NCI-H2196 (cell line): ENCODE measurements at regions not wholly inside any gene's neighbourhood (a gene's known extent, or its start where the extent isn't known, plus 50 kb on each side); places are given as distances from the start of the nearest gene placed in this dataset.
"Not testable (repeated sequence)": the region's sequence is repeated elsewhere in the genome, so short reads cannot be mapped to it uniquely, and the experiment has no call there.

Experiments used
- DNase-seq: peaks from one replicate; lab custom pipeline; 2025; ENCODE audit not compliant: unreplicated experiment; lab: John Stamatoyannopoulos, UW

DNA sequence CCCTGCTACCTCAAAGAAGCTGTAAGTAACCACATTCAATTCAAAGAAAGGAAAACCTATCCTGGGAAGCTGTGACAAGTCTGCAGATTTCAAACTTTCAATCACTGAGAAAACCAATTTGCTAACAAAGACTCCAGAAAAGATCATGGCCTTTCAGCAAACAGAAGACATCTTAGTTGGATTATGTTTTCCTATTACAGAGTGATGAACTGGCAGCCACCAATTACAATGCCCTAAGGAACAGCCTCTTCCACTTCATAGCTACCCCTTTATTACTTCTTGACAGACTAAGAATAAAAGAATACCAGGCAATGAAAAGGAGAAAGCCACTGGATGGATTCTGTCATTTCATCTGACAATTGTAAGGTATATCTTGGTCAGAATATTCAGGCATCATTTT, 128.2 kb upstream of the RASEF start:
- no peak for DNase-seq

DNA sequence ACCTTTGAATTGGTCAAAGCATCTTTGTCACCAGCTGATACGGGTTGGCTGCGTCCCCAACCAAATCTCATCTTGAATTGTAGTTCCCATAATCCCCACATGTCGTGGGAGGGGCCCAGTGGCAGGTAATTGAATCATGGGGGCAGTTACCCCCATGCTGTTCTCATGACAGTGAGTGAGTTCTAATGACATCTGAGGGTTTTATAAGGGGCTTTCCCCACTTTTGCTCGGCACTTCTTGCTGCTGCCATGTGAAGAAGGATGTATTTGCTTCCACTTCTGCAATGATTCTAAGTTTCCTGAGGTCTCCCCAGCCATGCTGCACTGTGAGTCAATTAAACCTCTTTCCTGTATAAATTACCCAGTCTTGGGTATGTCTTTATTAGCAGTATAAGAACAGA, 126.1 kb upstream of the RASEF start:
- DNase-seq, result not testable (repeated sequence)

DNA sequence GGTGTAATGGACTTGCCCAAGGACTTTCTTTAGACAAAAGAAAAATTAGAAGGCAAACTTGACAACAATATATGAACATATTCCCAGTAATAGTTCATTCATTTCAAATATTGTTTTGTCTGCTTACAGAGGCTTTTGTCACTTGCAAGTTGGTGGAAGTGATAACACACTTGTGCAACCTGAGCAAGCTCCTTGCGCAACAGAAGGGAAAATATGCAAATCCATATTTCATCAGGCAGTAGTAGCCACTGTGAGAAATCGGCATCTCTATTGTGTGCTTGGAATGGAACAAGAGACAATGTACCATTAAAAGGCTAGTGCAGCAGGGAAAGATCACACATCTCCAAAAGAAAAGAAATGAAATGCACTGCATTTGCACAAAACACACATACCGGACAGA, 125.3 kb upstream of the RASEF start:
- no peak for DNase-seq

DNA sequence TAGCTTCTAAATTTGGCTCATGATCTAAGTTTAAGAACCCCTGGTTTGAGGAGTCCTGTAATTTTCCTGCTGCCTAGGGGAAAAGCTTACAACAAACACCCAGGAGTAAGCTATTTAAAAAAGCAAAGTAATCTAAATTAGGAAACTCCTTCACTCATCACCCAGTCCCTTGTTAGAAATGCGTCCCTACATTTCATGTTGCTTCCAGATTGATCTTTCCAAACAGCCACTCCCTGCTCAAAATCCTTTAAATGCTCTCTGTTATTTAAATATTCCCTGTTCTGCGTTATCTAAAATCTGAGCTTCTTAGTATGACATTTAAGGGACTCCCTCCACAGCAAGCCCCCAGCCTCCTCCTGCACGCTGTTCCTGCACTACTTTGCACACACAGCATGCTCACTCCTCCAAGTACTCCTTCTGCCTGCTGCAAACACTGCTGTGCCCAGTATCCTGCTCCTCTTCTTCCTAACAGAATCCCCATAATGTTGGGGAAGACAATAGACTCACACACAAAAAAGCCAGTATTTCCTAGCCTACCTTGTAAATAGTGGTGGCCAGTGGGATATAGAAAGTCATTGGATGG, 123.3 kb upstream of the RASEF start:
- no peak for DNase-seq

DNA sequence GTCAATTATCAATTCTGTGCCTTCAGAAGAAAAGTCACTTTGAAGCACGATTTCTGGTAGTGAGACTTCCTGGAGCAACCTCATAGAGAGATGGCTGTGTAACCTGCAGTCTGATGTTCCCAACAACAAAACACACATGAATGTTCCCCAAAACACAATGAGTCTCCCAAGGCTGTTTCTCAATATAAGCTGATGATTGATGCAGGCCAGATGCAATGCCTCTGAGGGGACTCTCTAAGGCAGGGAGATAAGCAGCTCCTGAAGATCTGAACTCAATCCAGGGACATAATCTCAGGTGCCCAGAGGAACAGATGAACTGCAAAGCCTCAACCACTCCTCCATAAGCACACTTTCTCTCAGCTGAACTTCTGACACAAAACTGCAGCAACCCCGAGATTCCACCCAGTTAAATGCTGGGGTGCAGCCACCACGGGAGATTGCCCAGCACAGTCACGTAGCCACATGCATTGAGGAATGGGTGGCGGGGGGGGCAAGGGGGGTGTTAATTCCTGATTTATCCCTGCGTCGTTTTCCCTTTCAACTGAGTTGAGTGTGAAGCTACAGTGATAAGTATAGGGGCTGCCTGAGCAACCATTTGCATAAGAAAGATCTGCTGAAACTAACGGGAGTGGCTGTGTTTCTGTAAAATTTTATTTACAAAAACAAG, 122.7 kb upstream of the RASEF start:
- DNase-seq, result no peak

DNA sequence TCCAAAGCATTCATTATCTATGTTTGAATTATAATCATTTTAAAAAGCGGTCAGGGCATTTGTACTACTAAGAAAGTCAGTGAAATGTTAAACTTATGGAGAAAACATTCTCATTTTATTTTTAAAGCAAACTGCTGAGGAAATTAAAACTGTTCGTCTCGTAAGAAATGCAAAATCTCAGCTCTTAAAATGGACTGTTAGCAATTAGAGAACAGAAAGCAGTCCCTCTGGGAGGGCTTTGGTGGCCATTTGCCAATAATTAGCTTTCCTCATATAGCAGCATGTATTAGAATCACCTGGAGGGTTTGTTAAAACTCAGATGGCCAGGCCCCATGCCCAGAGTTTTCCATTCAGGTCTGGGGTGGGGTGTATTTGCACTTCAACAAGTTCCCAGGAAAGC, 120.7 kb upstream of the RASEF start:
- DNase-seq, result no peak

DNA sequence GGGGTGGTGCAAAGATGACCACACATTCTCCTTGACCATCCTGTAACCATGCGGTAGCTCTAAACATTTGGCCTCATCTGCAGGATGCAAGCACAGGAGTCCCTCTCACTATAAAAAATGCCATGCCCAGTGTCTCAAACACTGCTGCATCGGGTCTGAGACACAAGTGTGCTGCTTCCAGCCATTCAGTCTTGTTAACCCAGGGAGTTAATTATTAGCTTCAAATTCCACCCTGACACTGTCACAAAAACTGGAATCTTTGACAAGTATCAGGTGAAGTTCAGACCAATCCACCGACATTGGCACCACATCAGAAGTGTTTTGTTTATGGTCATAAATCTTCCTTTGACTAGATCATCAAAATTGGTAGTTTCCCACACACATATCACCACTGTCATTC, 119.1 kb upstream of the RASEF start:
- DNase-seq, result no peak

DNA sequence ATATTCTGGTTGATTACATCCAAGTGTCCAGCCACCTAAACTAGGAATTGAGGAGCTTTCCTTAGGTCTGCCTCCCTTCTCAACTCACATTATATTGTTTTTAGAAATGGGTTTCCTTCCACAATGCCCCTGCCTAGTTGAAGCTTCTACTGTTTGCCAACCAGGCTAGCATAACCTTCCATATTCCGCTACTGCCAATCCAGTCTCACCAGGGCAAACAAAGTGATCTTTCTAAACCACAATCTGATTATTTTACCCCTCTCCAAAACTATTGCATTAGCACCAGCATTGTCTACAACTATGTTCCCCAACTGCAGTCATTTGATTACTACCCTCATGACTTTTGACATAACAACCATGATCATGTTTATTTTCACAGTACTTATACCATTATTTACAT, 115.8 kb upstream of the RASEF start:
- DNase-seq, result no peak

DNA sequence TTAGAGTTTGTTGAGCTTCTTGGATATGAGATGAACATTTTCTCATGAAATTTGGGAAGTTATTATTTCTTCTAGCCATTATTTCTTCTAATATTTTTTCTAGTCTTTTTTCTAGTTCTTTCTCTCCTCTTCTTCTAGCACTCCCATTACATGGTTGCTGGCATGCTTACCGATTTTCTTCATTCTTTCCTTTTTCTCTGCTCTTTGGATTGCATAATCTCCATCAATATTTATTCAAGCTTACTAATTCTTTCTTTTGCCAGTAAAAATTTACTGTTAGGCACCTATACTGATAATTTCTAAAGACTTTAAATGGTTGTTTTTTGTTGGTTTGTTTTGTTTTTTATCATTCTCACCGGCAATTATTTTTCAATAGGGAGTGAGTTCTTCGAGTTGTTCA, 114.8 kb upstream of the RASEF start:
- DNase-seq, result no peak

DNA sequence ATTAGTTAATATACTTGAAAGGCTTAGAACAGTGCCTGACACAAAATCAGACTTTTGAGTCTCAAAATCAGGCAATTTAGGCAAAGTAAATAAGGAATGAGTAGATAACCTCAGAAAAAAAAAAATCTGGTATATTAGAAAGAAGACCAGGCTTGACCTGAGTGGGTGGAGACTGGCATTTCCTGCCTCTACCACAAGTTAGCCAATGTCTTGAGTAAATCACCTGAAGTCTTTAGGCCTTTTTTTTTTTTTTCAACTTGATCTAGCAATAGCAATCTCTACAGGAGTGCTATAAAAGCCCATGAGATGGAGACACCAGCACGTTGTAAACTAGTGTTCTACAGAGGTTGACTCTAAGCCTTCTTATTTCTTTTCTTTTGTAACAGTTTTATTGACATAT, 104.2 kb upstream of the RASEF start:
- no peak for DNase-seq

DNA sequence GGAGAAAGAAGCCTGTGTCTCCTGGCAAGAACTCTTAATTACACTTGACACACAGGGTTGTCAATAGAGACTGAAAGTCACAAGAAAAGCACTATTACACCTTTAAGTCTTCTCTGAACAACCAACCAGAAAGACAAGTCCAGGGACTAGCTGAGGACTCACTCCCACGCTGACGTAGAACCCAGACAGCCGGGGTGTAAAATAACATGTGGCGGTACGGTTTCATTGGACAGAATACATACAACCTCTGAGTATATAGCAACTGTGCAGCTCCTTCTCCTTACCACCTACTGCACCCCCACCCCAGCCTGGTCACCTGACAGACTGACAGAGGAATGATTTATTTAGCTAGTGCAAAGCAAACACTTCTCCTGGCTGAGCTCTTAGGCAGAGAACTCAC, 103.4 kb upstream of the RASEF start:
- DNase-seq, result no peak

DNA sequence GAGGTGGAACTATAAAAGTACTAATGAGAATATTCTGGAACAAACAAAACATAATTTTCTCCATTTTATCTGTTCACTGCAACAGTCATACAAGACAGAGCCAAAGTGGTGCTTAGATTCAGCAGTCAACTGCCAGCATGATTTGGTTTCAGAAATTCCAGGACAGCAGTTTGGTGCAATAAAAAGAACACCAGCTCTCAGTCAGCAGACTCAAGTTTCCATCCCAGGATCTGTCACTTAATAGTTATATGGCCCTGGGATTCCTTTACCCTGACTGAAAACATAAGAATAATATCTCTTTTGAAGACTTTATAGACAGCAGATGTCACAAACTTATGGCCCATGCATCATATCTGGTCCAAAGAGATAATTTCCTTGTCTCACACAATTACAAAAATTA, 92.8 kb upstream of the RASEF start:
- DNase-seq, result no peak

DNA sequence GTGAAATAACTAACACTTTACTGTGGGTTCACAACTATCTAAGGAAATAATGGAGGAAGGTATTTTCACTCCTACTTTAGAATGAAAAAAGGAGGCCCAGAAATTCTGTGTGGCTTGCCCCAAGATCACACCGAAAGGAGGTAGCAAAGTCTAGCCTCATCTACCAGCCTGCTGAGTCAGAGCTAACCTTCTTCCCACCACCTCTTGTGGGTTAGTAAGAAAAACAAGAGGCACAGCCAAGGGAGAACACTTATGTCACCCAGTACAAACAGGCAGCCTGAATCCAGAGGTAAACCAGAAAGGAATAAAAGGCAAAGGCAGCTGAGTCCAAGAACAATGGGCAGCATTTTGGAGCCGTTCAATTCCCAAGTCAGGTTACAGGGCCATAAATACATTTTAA, 91.9 kb upstream of the RASEF start:
- DNase-seq, result no peak

DNA sequence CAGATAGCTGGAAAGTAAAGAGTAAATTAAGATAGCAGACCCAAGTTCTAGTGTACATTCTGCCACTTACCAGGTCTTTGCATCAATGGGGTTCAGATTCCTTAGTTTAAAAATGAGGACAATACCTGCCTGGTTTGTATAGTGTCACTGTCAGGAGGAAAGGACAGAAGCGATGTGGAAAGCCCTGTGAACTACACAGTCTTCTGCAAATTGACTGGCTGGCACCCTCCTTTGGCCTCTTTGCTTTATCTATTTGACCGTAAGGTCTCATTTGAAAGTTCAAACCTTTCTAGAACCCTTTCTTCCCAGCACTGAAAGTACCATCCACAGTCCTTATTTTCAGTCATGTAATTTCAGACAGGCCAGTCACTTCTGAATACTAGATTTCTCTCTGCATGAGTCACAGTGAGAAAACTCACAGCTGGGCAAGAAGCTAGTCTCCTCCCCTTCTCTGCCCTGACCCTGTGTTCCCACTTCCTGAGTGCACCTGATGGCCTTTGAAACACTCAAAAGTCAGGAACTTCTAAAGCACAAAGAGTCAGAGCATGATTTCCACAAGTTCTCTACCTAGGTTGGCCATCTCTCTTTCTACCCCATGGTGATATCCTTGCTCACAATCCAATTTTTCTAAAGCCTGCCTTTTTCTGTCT, 91.3 kb upstream of the RASEF start:
- DNase-seq, result no peak

DNA sequence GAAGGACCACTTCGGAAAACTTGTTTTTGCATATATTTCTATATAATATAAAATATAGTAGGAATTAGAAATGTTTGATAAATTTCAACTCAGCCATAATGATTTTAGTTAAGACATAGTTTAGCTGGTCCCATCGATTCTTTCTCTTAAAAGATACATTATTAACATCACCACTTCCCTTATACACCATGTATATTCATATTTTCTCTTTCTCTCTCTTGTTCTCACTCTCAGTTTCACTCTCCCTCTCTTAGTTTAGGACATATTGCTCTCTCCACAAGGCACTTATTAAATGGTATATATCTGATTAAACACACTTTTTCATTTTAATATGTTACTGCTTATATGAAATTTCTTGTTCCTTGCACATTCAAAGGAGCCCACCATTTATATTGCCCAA, 90.1 kb upstream of the RASEF start:
- DNase-seq, result no peak

DNA sequence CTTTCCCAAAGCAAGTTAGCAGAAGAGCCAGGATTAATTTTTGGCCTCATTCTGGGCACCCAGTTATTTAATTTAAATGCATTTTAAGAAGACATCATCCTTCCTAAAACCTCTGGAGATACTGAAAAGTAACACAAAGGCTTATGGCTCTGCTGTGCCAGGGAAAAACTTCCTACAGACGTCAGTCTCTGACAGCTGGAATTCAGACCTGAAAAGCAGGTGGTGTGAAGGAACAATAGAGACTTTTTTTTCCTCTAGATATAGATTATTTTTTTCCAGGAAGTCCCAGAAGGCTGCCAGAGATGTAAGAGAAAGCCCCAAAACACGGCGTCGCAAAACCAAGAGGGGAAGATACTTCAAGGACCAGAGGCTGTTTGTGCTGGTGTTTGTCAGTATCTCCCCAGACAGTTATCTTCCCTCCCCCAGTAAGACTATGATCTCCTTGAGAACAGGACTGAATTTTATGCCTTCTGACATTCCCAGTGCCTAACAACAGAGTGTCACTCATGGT, 88.7 kb upstream of the RASEF start:
- no peak for DNase-seq

DNA sequence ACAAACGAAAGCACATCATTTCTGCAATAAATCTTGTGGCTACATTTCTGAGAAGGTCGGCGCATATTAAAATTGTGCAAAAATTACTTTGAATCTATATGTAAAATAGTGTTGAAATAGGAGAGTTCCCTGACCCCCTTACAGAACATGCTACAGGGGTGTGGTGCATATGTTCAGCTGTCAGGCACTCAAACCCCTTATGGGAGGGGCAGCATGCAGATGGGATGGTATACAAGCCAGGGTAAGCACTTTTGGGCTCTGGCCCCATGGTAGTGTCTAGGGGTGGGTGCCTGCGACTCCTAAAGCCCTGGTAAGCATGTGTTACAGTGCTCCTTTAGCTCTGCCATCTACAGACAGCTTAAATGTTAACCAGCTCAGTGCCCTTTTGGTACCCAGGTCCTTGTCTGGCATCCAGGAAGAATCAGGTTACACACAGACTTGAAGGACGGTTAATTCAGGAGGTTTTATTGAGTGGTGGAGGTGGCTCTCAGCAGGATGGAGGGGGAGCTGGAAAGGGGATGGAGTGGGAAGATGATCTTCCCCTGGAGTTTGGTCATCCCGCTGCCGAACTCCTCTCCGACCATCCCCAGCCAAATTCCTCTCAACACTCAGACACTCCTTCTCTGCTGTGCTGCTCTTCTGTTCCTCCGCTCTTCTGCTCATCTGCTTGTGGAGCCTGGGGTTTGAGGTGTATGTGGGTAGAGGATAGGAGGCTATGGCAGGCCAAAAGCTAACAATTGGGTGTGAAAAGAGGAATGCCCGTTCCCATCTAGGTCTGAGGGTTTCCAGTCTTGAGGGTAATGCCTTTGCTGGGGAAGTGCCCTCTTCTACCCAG, 84.6 kb upstream of the RASEF start:
- DNase-seq, result no peak

DNA sequence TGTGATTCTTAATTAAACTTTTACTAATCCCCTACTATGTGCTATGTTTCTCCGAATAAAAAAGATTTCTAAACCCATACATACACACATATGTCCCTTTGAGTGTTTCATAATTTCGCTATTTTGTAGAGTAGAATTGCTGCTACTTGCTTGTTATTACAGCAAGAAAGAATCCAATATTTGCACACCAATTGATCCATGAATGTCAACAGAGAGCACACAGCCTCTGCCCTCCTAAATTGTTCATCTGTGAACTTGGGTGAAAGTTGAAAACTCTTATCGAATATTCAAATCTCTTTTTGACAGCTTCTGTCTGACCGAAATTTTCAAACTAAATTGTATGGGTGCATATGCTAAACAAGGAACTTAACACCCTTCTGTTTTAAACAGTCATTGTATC, 83.4 kb upstream of the RASEF start:
- DNase-seq, result no peak

DNA sequence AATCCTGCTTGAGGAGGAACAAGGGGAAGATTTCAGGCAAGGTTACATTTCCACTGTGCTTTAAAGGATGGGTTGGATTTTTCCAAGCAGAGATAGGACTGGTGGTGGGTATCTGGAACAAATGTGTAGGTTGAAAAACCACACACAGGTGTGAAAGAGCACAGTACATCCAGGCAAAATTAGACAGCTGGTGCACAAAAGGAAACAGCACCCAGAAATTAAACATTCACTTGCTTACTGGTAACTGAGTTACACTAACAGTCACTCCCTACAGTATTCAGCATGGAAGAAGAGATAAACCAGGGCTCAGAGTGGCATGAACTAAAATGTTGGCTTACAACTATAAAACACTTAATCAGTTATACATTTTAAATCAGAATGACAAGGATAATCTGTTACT, 81.5 kb upstream of the RASEF start:
- DNase-seq, result no peak

DNA sequence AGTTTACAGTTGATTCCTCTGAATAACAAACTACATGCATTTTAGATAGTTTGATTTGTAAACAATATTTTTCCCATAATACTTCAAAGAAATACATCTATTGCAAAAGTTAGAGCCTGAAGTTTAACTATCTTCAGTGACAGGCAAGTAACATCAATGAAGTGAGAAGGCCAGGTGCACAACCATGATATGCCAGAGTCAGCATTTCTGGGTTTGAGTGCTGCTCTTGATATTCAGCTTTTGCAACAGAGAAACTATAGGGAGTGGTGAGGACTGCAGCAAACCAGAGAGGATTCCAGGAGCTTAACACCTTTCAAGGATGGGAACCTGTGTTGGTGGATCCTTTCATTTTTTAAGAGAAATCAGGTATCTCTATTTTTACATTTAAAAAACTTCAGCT, 79.4 kb upstream of the RASEF start:
- no peak for DNase-seq

DNA sequence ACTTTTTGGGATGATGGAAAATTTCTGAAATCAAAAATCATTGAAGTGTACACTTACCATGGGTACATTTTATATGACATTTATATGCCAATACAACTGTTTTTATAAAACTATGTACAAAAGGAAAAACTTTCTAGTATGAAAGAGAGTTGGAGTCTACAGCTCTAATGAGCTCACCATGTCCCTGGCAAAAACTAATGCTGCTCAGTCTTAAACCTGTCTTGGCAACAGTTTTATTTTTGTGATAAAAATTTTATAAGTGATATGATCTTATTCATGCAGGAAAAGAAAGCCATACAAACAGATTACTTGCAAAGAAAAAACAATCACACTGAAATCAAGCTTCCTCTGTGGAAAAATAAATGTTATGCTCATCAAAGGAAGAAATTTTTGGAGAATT, 78.9 kb upstream of the RASEF start:
- DNase-seq, result no peak

DNA sequence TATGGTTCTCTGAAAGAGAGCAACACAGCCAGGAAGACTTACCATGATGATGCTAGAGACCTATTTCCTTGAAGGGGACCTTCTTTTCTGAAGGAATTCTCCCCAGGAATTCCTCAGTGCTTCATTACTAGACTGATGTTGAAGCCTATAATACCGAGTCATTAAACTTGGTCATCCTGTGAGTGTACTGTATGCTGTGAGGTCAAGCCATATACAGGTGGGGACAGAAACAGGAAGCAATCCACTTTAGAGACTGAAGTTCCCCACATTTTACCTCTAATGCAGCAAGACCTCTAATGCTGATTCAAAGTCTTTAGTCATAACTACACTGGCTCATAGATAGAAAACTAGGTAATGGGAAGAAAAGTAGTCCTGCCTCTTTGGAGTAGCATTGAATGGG, 77.1 kb upstream of the RASEF start:
- no peak for DNase-seq
